CD4-positive, alpha-beta T cell treated with Interleukin-2 at 100 ng/mL for 4 hours (primary cell): ENCODE measurements at regions not wholly inside any gene's neighbourhood (a gene's known extent, or its start where the extent isn't known, plus 50 kb on each side); places are given as distances from the start of the nearest gene placed in this dataset.

ENCODE experiments used
- DNase-seq: peaks from one replicate; pipeline ENCODE4 v3.0.0-alpha.2; 2020; ENCODE audit warnings: low spot score

- no peak for DNase-seq
These were observed 50.4 kb upstream of the CTIF start for GRCh38 chr18:48488388-48488850.

GRCh38 chr18:48486754-48487153 lies 52.1 kb upstream of the CTIF start:
- DNase-seq = no peak

DNA sequence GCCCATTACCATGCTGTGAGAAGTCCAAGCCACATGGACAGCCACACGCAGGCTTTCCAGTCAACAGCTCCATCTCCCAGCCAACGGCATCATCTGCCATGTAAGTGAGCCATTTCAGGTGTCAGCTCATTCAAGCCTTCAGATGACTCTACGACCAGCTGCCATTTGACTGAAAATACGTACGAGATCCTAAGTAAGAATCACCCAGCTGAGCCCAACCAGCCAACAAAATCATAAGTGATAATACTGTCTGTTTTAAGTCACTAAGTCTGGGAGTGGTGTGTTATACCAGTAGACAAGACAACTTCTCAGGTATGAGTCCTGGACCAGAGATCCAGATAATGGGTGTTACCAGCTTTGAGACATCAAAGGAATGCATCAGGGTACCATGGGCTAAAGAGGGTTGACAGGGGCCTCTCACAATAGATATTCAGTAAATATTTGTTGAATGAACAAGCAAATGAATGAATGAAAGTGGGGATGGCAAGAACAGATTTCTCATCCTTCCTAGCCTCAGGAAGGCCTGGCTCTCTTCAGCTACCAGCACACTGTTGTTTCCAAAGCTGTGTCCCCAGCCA lies 52.9 kb upstream of the CTIF start:
- DNase-seq = no peak

GRCh38 chr18:48481092-48481491 lies 57.7 kb upstream of the CTIF start:
- DNase-seq = no peak

- DNase-seq = no peak
These were observed 59.3 kb upstream of the CTIF start for GRCh38 chr18:48479531-48479930.

DNA sequence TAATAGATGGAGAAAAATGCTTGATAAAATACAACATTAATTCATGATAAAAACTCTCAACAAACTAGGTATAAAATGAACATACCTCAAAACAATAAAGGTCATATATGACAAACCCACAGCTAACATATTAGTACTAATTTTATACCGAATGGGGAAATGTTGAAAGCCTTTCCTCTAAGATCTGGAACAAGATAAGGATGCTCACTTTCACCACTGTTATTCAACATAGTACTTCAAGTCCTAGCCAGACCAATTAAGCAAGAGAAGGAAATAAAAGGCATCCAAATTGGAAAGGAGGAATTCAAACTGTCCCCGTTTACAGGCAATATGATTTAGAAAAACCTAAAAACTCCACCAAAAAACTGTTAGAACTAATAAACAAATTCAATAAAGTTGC lies 61.5 kb upstream of the CTIF start:
- DNase-seq = no peak

- no peak for DNase-seq
These were observed 62.3 kb upstream of the CTIF start for GRCh38 chr18:48476550-48476917.

- DNase-seq = peak; percentile 46
These were observed 62.9 kb upstream of the CTIF start for GRCh38 chr18:48475635-48476549.

GRCh38 chr18:48473816-48474215 lies 64.6 kb upstream of the ZBTB7C start:
- DNase-seq = no peak

DNA sequence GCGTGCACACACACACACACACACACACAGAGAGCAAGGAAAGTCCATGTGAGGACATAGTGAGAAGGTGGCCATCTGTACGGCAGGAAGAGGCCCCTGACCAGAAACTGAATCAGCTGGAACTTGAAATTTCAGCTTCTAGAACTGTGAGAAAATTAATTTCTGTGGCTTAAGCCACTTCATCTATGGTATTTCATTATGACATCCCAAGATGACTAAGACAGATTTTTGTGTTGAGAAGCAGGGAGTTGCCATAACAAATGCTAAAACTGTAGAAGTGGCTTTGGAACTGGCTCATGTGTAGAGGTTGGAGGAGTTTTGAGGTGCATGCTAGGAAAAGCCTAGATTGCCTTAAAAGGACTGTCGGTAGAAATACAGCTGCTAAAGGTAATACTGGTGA lies 63.4 kb upstream of the ZBTB7C start:
- no peak for DNase-seq

- no peak for DNase-seq
These were observed 61.4 kb upstream of the ZBTB7C start for GRCh38 chr18:48470484-48471180.

- DNase-seq = no peak
These were observed 59.0 kb upstream of the ZBTB7C start for GRCh38 chr18:48468151-48468550.

DNA sequence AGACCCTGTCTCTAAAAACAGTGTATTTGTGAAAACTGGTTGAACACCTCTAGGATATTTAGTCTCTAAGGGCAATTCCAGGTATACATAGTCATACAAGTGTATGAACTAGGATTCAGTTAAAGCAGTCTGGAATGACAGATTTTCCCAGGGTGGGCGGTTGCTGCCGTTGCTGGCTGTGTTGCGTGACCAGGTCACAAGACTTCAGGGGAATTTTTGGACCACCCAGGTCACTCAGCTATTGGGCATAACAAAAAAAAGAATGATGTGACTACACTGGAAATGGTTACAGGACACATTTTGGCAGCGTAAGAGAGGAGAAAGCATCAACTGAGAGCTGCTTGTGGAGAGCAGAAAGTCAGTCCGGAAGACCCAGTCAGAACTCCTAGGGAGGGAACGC lies 58.0 kb upstream of the ZBTB7C start:
- DNase-seq = no peak

GRCh38 chr18:48462510-48462909 lies 53.3 kb upstream of the ZBTB7C start:
- no peak for DNase-seq

GRCh38 chr18:48460929-48461583 lies 51.9 kb upstream of the ZBTB7C start:
- DNase-seq = no peak

GRCh38 chr18:48459465-48459864 lies 50.3 kb upstream of the ZBTB7C start:
- DNase-seq = no peak

DNA sequence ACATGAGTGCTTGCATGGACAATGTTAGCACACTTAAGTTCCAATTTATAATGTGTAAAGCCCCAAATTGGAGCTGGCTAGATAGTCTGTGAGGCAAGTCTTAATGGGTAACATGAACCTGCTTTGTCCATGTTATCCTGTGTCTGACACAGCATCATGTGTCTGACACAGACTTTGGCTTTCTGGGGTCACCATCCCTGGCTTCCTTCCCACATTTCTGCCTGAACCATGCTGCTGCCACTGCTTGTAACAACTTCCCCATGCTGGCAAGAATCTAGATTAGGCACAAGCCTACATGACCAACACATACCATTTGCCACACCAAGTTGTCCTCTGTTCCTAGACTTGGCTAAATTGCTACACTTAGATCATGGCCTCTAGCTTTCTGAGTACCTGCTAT lies 49.8 kb upstream of the ZBTB7C start:
- DNase-seq = no peak
